WTC11 (cell line): ENCODE measurements at regions not wholly inside any gene's neighbourhood (a gene's known extent, or its start where the extent isn't known, plus 50 kb on each side); places are given as distances from the start of the nearest gene placed in this dataset.

Source experiments
- ATF6 ChIP-seq: sonication (generic); formaldehyde crosslinking; IDR thresholded peaks from 2 replicates; pipeline ENCODE4 v1.8.1; 2023; ENCODE audit warnings: mild to moderate bottlenecking, missing genetic modification reagents
- CREB1 ChIP-seq: sonication (generic); formaldehyde crosslinking; IDR thresholded peaks from 2 replicates; pipeline ENCODE4 v1.8.0; 2023; ENCODE audit warnings: mild to moderate bottlenecking, missing genetic modification reagents
- JUN ChIP-seq: sonication (generic); formaldehyde crosslinking; IDR thresholded peaks from 2 replicates; pipeline ENCODE4 v1.8.0; 2023; ENCODE audit warnings: mild to moderate bottlenecking, missing genetic modification reagents
- USF2 ChIP-seq: sonication (generic); formaldehyde crosslinking; IDR thresholded peaks from 2 replicates; pipeline ENCODE4 v1.8.1; 2023; ENCODE audit warnings: mild to moderate bottlenecking, missing genetic modification reagents, moderate library complexity
- ZMAT4 ChIP-seq: fragments of 250-450 bp; sonication (Bioruptor Pico); IDR thresholded peaks from 2 replicates; pipeline ENCODE4 v1.9.0; 2021; ENCODE audit warnings: mild to moderate bottlenecking
- ZSCAN18 ChIP-seq: fragments of 250-450 bp; sonication (Bioruptor Pico); IDR thresholded peaks from 2 replicates; pipeline ENCODE4 v2.1.2; 2022; ENCODE audit warnings: mild to moderate bottlenecking, moderate library complexity
- TF ChIP-seq, protein P1 (sequence below): fragments of 200-600 bp; IDR thresholded peaks from 2 replicates; pipeline ENCODE4 v1.8.0; 2022; ENCODE audit warnings: antibody characterized with exemption
- TF ChIP-seq, protein P2 (sequence below): sonication (generic); formaldehyde crosslinking; IDR thresholded peaks from 2 replicates; pipeline ENCODE4 v1.8.0; 2022; ENCODE audit warnings: missing genetic modification reagents

DNA sequence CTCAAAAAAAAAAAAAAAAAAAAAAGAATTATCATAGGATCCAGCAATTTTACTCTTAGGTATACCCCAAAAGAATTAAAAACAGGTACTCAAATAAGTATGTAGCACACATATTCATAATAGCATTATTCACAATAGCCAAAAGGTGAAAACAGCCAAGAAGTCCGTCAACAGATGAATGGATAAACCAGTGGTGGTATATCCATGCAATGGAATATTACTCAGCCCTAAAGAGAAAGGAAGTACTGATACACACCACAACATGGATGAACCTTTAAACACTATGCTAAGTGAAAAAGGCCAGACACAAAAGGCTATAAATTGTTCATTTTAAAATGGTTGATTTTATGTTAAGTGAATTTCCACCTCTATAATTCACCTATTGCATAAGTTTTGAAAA lies 804.8 kb upstream of the AUTS2 start:
- TF ChIP-seq, protein P1, sequence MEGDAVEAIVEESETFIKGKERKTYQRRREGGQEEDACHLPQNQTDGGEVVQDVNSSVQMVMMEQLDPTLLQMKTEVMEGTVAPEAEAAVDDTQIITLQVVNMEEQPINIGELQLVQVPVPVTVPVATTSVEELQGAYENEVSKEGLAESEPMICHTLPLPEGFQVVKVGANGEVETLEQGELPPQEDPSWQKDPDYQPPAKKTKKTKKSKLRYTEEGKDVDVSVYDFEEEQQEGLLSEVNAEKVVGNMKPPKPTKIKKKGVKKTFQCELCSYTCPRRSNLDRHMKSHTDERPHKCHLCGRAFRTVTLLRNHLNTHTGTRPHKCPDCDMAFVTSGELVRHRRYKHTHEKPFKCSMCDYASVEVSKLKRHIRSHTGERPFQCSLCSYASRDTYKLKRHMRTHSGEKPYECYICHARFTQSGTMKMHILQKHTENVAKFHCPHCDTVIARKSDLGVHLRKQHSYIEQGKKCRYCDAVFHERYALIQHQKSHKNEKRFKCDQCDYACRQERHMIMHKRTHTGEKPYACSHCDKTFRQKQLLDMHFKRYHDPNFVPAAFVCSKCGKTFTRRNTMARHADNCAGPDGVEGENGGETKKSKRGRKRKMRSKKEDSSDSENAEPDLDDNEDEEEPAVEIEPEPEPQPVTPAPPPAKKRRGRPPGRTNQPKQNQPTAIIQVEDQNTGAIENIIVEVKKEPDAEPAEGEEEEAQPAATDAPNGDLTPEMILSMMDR: no peak
- TF ChIP-seq ATF6 (CRISPR knock-in tag) (no peak), USF2 (CRISPR knock-in tag) (no peak), ZMAT4 (CRISPR knock-in tag) (no peak), CREB1 (no peak), ZSCAN18 (CRISPR knock-in tag) (no peak), JUN (CRISPR knock-in tag) (no peak)
- TF ChIP-seq, protein P2, sequence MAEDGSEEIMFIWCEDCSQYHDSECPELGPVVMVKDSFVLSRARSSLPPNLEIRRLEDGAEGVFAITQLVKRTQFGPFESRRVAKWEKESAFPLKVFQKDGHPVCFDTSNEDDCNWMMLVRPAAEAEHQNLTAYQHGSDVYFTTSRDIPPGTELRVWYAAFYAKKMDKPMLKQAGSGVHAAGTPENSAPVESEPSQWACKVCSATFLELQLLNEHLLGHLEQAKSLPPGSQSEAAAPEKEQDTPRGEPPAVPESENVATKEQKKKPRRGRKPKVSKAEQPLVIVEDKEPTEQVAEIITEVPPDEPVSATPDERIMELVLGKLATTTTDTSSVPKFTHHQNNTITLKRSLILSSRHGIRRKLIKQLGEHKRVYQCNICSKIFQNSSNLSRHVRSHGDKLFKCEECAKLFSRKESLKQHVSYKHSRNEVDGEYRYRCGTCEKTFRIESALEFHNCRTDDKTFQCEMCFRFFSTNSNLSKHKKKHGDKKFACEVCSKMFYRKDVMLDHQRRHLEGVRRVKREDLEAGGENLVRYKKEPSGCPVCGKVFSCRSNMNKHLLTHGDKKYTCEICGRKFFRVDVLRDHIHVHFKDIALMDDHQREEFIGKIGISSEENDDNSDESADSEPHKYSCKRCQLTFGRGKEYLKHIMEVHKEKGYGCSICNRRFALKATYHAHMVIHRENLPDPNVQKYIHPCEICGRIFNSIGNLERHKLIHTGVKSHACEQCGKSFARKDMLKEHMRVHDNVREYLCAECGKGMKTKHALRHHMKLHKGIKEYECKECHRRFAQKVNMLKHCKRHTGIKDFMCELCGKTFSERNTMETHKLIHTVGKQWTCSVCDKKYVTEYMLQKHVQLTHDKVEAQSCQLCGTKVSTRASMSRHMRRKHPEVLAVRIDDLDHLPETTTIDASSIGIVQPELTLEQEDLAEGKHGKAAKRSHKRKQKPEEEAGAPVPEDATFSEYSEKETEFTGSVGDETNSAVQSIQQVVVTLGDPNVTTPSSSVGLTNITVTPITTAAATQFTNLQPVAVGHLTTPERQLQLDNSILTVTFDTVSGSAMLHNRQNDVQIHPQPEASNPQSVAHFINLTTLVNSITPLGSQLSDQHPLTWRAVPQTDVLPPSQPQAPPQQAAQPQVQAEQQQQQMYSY: no peak
